ENCODE measurements at regions not wholly inside any gene's neighbourhood (a gene's known extent, or its start where the extent isn't known, plus 50 kb on each side); places are given as distances from the start of the nearest gene placed in this dataset.

DNA sequence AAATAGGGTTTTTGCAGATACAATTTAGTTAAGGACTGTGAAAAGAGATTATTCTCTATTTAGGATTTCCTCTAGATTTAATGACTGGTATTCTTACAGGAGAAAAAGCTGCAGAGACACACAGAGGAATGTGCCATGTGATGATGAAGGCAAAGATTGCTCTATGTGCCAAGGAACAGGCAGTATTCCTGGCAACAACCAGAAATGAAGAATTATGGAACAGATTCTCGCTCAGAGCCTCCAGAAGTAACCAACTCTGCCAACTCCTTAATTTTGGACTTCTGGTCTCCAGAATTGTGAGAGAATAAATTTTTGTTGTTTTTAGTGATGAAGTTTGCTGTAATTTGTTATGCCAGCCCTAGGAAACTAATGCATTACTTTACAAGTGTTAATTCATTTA lies 307.6 kb upstream of the SEMA3A start:
- no peaks in the 10 kb centered on the region for H3K9me3 ChIP-seq
- DNase-seq = no peak
- no peak overlapping the region for H3K4me3 ChIP-seq
- intact Hi-C loops (cut with DNase I; ENCODE audit: low total_unique reads) = no loop called here
- 48 to 52% methylated on average over 1 of the region's 1 CpG for WGBS, 2 donors
- TF ChIP-seq POLR2A (IDR thresholded peaks at IDR 0.05) = no peak
- TF ChIP-seq, protein P1, sequence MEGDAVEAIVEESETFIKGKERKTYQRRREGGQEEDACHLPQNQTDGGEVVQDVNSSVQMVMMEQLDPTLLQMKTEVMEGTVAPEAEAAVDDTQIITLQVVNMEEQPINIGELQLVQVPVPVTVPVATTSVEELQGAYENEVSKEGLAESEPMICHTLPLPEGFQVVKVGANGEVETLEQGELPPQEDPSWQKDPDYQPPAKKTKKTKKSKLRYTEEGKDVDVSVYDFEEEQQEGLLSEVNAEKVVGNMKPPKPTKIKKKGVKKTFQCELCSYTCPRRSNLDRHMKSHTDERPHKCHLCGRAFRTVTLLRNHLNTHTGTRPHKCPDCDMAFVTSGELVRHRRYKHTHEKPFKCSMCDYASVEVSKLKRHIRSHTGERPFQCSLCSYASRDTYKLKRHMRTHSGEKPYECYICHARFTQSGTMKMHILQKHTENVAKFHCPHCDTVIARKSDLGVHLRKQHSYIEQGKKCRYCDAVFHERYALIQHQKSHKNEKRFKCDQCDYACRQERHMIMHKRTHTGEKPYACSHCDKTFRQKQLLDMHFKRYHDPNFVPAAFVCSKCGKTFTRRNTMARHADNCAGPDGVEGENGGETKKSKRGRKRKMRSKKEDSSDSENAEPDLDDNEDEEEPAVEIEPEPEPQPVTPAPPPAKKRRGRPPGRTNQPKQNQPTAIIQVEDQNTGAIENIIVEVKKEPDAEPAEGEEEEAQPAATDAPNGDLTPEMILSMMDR (IDR thresholded peaks at IDR 0.05) = no peak
- no peaks in the 10 kb centered on the region for H3K27me3 ChIP-seq
- H3K36me3 ChIP-seq (ENCODE audit: low read depth, missing control alignments) = no peaks in the 10 kb centered on the region
- H3K4me1 ChIP-seq = no peaks in the 10 kb centered on the region
- no peak overlapping the region for H3K27ac ChIP-seq

GRCh38 chr7:84497873-84498272 lies 303.3 kb upstream of the SEMA3A start:
- Histone ChIP-seq H3K27ac (no peak overlapping the region), H3K9me3 (no peaks in the 10 kb centered on the region), H3K4me3 (no peak overlapping the region), H3K36me3 (ENCODE audit: low read depth, missing control alignments) (no peaks in the 10 kb centered on the region), H3K4me1 (peaks cover 6% of the 10 kb centered on the region), H3K27me3 (no peaks in the 10 kb centered on the region)
- TF ChIP-seq, protein P1 (IDR thresholded peaks at IDR 0.05) = no peak
- TF ChIP-seq POLR2A (IDR thresholded peaks at IDR 0.05) = no peak
- 33 to 71% methylated on average over 1 of the region's 1 CpG for WGBS, 2 donors
- DNase-seq = peak; percentile 53
- intact Hi-C loops (cut with DNase I; ENCODE audit: low total_unique reads) = no loop called here

DNA sequence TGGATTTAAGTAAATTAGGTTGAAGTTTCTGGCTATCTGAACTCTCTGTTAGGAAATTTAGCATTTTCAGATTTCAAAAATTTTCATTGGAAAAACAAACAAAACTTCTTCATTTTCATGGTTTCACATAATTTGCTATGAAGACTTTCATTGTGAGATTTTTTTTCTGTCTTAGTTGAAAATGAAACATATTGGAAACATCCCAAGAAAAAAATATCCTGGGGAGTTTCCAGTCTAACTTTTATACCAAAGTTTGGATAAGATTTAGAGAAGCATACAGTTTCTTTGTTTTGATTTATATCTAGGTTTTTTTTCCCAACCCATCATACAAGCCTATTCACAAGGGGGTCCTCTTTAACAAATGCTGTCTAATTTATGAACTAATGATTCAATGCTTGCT lies 300.5 kb upstream of the SEMA3A start:
- Histone ChIP-seq H3K9me3 (no peaks in the 10 kb centered on the region), H3K27ac (no peak overlapping the region), H3K4me1 (peaks cover 6% of the 10 kb centered on the region), H3K27me3 (no peaks in the 10 kb centered on the region), H3K4me3 (no peak overlapping the region), H3K36me3 (ENCODE audit: low read depth, missing control alignments) (no peaks in the 10 kb centered on the region)
- intact Hi-C loops (cut with DNase I; ENCODE audit: low total_unique reads) = no loop called here
- TF ChIP-seq POLR2A (IDR thresholded peaks at IDR 0.05) = no peak
- TF ChIP-seq, protein P1 (IDR thresholded peaks at IDR 0.05) = no peak
- no peak for DNase-seq

- Histone ChIP-seq H3K4me1 (peaks cover 6% of the 10 kb centered on the region), H3K27ac (no peak overlapping the region), H3K4me3 (no peak overlapping the region), H3K9me3 (no peaks in the 10 kb centered on the region), H3K36me3 (ENCODE audit: low read depth, missing control alignments) (no peaks in the 10 kb centered on the region), H3K27me3 (no peaks in the 10 kb centered on the region)
- no peak for TF ChIP-seq POLR2A (IDR thresholded peaks at IDR 0.05)
- TF ChIP-seq, protein P1 (IDR thresholded peaks at IDR 0.05) = no peak
- 91 to 92% methylated on average over 13 of the region's 13 CpGs for WGBS, 2 donors
- no peak for DNase-seq
- intact Hi-C loops (cut with DNase I; ENCODE audit: low total_unique reads) = no loop called here
Measured at GRCh38 chr7:84492098-84493034, 297.8 kb upstream of the SEMA3A start.

GRCh38 chr7:84490661-84491060 lies 296.1 kb upstream of the SEMA3A start:
- Histone ChIP-seq H3K27ac (no peak overlapping the region), H3K36me3 (ENCODE audit: low read depth, missing control alignments) (no peaks in the 10 kb centered on the region), H3K27me3 (no peaks in the 10 kb centered on the region), H3K4me3 (no peak overlapping the region), H3K4me1 (peaks cover 6% of the 10 kb centered on the region), H3K9me3 (no peaks in the 10 kb centered on the region)
- 86 to 92% methylated on average over 6 of the region's 6 CpGs for WGBS, 2 donors
- intact Hi-C loops (cut with DNase I; ENCODE audit: low total_unique reads) = no loop called here
- DNase-seq = no peak
- no peak for TF ChIP-seq POLR2A (IDR thresholded peaks at IDR 0.05)
- TF ChIP-seq, protein P1 (IDR thresholded peaks at IDR 0.05) = no peak
